ENCODE measurements at regions not wholly inside any gene's neighbourhood (a gene's known extent, or its start where the extent isn't known, plus 50 kb on each side); places are given as distances from the start of the nearest gene placed in this dataset.

- TF ChIP-seq CTCF (IDR thresholded peaks at IDR 0.05; ENCODE audit: low read depth, low read length): no peak
- no peak overlapping the region for H3K4me3 ChIP-seq (ENCODE audit: low read depth, low read length)
Measured at GRCh38 chr18:34659579-34660517, 50.2 kb upstream of the DTNA start.
